ENCODE measurements at regions not wholly inside any gene's neighbourhood (a gene's known extent, or its start where the extent isn't known, plus 50 kb on each side); places are given as distances from the start of the nearest gene placed in this dataset.

GRCh38 chr14:98544174-98544573, 727.8 kb downstream of the BCL11B start:
- TF ChIP-seq CTCF (IDR thresholded peaks at IDR 0.05) (no peak), ZFX (IDR thresholded peaks at IDR 0.05; ENCODE audit: borderline replicate concordance) (no peak)
- no peak overlapping the region for H3K27ac ChIP-seq

- no peak overlapping the region for H3K27ac ChIP-seq
- TF ChIP-seq ZFX (IDR thresholded peaks at IDR 0.05; ENCODE audit: borderline replicate concordance), result no peak
- no peak for TF ChIP-seq CTCF (IDR thresholded peaks at IDR 0.05)
Observed at GRCh38 chr14:98545181-98545580, 726.8 kb downstream of the BCL11B start.

- H3K27ac ChIP-seq, result no peak overlapping the region
- TF ChIP-seq ZFX (IDR thresholded peaks at IDR 0.05; ENCODE audit: borderline replicate concordance) (no peak), CTCF (IDR thresholded peaks at IDR 0.05) (no peak)
Observed at GRCh38 chr14:98548071-98548686, 723.8 kb downstream of the BCL11B start.

- no peak overlapping the region for H3K27ac ChIP-seq
- TF ChIP-seq CTCF (IDR thresholded peaks at IDR 0.05) (no peak), ZFX (IDR thresholded peaks at IDR 0.05; ENCODE audit: borderline replicate concordance) (no peak)
Observed at GRCh38 chr14:98551028-98551427, 721.0 kb downstream of the BCL11B start.

GRCh38 chr14:98555440-98555839, 716.6 kb downstream of the BCL11B start:
- no peak for TF ChIP-seq CTCF (IDR thresholded peaks at IDR 0.05)
- TF ChIP-seq ZFX (IDR thresholded peaks at IDR 0.05; ENCODE audit: borderline replicate concordance), result no peak
- no peak overlapping the region for H3K27ac ChIP-seq

- TF ChIP-seq CTCF (IDR thresholded peaks at IDR 0.05), result no peak
- no peak for TF ChIP-seq ZFX (IDR thresholded peaks at IDR 0.05; ENCODE audit: borderline replicate concordance)
- no peak overlapping the region for H3K27ac ChIP-seq
Observed at GRCh38 chr14:98564006-98564405, 708.0 kb downstream of the BCL11B start.

- TF ChIP-seq CTCF (IDR thresholded peaks at IDR 0.05) (no peak), ZFX (IDR thresholded peaks at IDR 0.05; ENCODE audit: borderline replicate concordance) (no peak)
- no peak overlapping the region for H3K27ac ChIP-seq
Observed at GRCh38 chr14:98564541-98564940, 707.5 kb downstream of the BCL11B start.
